GM06990 (cell line): ENCODE measurements at regions not wholly inside any gene's neighbourhood (a gene's known extent, or its start where the extent isn't known, plus 50 kb on each side); places are given as distances from the start of the nearest gene placed in this dataset.

Source experiments
- DNase-seq: peaks from one replicate; pipeline ENCODE4 v3.0.0-alpha.2; 2011; ENCODE audit not compliant: insufficient read length; ENCODE audit errors: extremely low read depth
- H3K27me3 ChIP-seq: replicated peaks from 2 replicates; pipeline ENCODE4 v1.6.0; 2011; ENCODE audit warnings: low read length; ENCODE audit not compliant: control insufficient read depth, insufficient read depth
- H3K36me3 ChIP-seq: 2 replicates; pipeline ENCODE4 v1.5.1; 2011; ENCODE audit warnings: low read length; ENCODE audit not compliant: control insufficient read depth, insufficient read depth
- H3K4me3 ChIP-seq: replicated peaks from 2 replicates; pipeline ENCODE4 v1.5.1; 2011; ENCODE audit warnings: low read depth, mild to moderate bottlenecking, control low read depth, low read length
- CTCF ChIP-seq: IDR thresholded peaks from 2 replicates; pipeline ENCODE4 v1.5.1; 2011; ENCODE audit warnings: low read length, control low read depth, mild to moderate bottlenecking, inconsistent platforms; ENCODE audit not compliant: insufficient read depth, poor library complexity, severe bottlenecking

- no peaks in the 10 kb centered on the region for H3K36me3 ChIP-seq
- no peak for TF ChIP-seq CTCF
- H3K27me3 ChIP-seq: no peaks in the 10 kb centered on the region; the same call in 1 of the 2 replicates
- no peak for DNase-seq
- H3K4me3 ChIP-seq: no peak overlapping the region
These were observed 304.5 kb downstream of the CD83 start for GRCh38 chr6:14422061-14422460.

- Histone ChIP-seq H3K27me3 (no peaks in the 10 kb centered on the region; the same call in 1 of the 2 replicates), H3K36me3 (no peaks in the 10 kb centered on the region), H3K4me3 (no peak overlapping the region)
- no peak for TF ChIP-seq CTCF
- no peak for DNase-seq
These were observed 305.3 kb downstream of the CD83 start for GRCh38 chr6:14422917-14423316.

GRCh38 chr6:14423330-14423729 is 305.8 kb downstream of the CD83 start:
- H3K27me3 ChIP-seq: no peaks in the 10 kb centered on the region; the same call in 1 of the 2 replicates
- no peak overlapping the region for H3K4me3 ChIP-seq
- no peak for TF ChIP-seq CTCF
- H3K36me3 ChIP-seq: no peaks in the 10 kb centered on the region
- no peak for DNase-seq

GRCh38 chr6:14423955-14424354 is 306.4 kb downstream of the CD83 start:
- Histone ChIP-seq H3K36me3 (no peaks in the 10 kb centered on the region), H3K27me3 (no peaks in the 10 kb centered on the region; the same call in 1 of the 2 replicates), H3K4me3 (no peak overlapping the region)
- no peak for DNase-seq
- no peak for TF ChIP-seq CTCF

- no peak overlapping the region for H3K4me3 ChIP-seq
- H3K36me3 ChIP-seq: no peaks in the 10 kb centered on the region
- no peaks in the 10 kb centered on the region; the same call in 1 of the 2 replicates for H3K27me3 ChIP-seq
- TF ChIP-seq CTCF: no peak
- no peak for DNase-seq
These were observed 308.2 kb downstream of the CD83 start for GRCh38 chr6:14425805-14426204.

GRCh38 chr6:14426281-14426680 is 308.7 kb downstream of the CD83 start:
- DNase-seq: no peak
- Histone ChIP-seq H3K4me3 (no peak overlapping the region), H3K27me3 (no peaks in the 10 kb centered on the region; the same call in 1 of the 2 replicates), H3K36me3 (no peaks in the 10 kb centered on the region)
- no peak for TF ChIP-seq CTCF
